ENCODE measurements at regions not wholly inside any gene's neighbourhood (a gene's known extent, or its start where the extent isn't known, plus 50 kb on each side); places are given as distances from the start of the nearest gene placed in this dataset.

DNA sequence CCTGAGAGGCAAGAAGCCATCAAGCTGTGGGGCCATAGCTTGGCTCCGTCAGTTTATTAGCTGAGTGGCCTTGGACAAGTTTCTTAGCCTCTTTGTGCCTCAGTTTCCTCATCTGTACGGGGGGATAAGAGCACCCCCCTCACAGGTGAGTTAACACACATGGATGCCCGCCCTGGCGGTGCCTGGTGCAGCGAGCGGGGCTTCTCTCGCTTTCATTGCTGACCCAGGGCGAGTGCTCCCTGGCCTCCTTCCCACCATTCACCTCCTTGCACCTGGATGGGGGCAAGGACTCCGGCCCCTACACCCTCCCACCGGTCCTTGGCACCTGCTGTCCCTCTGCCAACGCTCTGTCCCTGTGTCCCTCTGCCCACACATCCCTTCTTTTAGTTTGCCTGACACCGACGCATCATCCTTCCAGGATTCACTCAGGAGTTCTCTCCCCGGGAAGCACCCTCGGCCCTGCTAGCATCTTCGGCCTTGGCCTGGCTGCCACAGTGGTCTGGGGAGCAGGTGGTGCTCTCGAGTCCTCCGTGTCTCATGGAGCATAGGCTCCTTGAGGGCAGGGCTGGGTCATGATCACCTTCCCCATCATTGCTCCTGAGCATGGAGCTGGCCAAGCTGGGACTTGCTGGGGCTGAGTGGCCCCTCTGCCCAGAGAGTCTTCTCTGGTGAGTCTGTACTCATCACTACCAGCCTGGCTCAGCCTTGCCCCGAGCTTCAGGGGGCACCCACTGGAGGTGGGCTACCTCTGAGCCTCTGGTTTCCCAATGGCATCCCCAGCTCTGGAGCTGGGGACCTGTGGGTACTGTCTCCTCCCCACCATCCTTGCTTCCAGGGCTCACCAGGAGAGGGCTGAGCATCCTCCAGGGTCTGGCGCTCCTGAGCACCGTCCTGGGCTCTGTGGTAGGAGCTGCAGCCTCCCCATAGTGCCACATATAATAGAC, 53.8 kb upstream of the SORCS2 start (continued):
- TF ChIP-seq, protein P1, sequence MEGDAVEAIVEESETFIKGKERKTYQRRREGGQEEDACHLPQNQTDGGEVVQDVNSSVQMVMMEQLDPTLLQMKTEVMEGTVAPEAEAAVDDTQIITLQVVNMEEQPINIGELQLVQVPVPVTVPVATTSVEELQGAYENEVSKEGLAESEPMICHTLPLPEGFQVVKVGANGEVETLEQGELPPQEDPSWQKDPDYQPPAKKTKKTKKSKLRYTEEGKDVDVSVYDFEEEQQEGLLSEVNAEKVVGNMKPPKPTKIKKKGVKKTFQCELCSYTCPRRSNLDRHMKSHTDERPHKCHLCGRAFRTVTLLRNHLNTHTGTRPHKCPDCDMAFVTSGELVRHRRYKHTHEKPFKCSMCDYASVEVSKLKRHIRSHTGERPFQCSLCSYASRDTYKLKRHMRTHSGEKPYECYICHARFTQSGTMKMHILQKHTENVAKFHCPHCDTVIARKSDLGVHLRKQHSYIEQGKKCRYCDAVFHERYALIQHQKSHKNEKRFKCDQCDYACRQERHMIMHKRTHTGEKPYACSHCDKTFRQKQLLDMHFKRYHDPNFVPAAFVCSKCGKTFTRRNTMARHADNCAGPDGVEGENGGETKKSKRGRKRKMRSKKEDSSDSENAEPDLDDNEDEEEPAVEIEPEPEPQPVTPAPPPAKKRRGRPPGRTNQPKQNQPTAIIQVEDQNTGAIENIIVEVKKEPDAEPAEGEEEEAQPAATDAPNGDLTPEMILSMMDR (conservative IDR thresholded peaks at IDR 0.05; ENCODE audit: low read depth, low read length): no peak

All from IMR-90 (cell line).